Ascending aorta (tissue), 2 donors: ENCODE measurements at regions not wholly inside any gene's neighbourhood (a gene's known extent, or its start where the extent isn't known, plus 50 kb on each side); places are given as distances from the start of the nearest gene placed in this dataset.

Experiments
- DNase-seq, 2 donors: peaks; one replicate each; pipeline ENCODE4 v3.0.0-alpha.2; 2019; ENCODE audit warnings: low spot score in 2 of 2
- H3K27ac ChIP-seq, 2 donors: fragments of 200-600 bp; sonication (generic); one replicate each; pipeline ENCODE4 v1.5.1; 2016 to 2017; ENCODE audit warnings: mild to moderate bottlenecking in 1 of 2
- H3K27me3 ChIP-seq: fragments of 200-600 bp; sonication (generic); one replicate; pipeline ENCODE4 v1.5.1; 2017
- H3K36me3 ChIP-seq, 2 donors: fragments of 200-600 bp; sonication (generic); one replicate each; pipeline ENCODE4 v1.5.1; 2016
- H3K4me1 ChIP-seq, 2 donors: fragments of 200-600 bp; sonication (generic); one replicate each; pipeline ENCODE4 v1.5.1; 2016 to 2017; ENCODE audit warnings: mild to moderate bottlenecking in 1 of 2
- H3K4me3 ChIP-seq, 2 donors: fragments of 200-600 bp; sonication (generic); one replicate each; pipeline ENCODE4 v1.5.1; 2016 to 2017; ENCODE audit warnings: mild to moderate bottlenecking in 1 of 2
- H3K9me3 ChIP-seq, 2 donors: fragments of 200-600 bp; sonication (generic); one replicate each; pipeline ENCODE4 v1.5.1; 2016
- CTCF ChIP-seq, 3 experiments: fragments of 200-600 bp in 2 of 3; fragments of 450-650 bp in 1 of 3; sonication (generic) in 2 of 3; IDR thresholded peaks; one replicate each; pipeline ENCODE4 v1.5.1; 2016 to 2019; ENCODE audit warnings: antibody characterized with exemption in 3 of 3, mild to moderate bottlenecking in 1 of 3, moderate library complexity in 1 of 3
- intact Hi-C: fragments of 100-400 bp; cut with DNase I; formaldehyde crosslinking; loops from one replicate; pipeline ENCODE4 v1.15.1; 2023

GRCh38 chr4:52472444-52472843 is 186.7 kb downstream of the USP46 start:
- H3K36me3 ChIP-seq: no peaks in the 10 kb centered on the region
- no peak overlapping the region for H3K27ac ChIP-seq
- H3K4me1 ChIP-seq: no peaks in the 10 kb centered on the region
- intact Hi-C loops: no loop called here
- no peak for TF ChIP-seq CTCF (IDR thresholded peaks at IDR 0.05)
- no peaks in the 10 kb centered on the region for H3K27me3 ChIP-seq
- H3K9me3 ChIP-seq: no peaks in the 10 kb centered on the region
- no peak overlapping the region for H3K4me3 ChIP-seq
- DNase-seq: no peak

DNA sequence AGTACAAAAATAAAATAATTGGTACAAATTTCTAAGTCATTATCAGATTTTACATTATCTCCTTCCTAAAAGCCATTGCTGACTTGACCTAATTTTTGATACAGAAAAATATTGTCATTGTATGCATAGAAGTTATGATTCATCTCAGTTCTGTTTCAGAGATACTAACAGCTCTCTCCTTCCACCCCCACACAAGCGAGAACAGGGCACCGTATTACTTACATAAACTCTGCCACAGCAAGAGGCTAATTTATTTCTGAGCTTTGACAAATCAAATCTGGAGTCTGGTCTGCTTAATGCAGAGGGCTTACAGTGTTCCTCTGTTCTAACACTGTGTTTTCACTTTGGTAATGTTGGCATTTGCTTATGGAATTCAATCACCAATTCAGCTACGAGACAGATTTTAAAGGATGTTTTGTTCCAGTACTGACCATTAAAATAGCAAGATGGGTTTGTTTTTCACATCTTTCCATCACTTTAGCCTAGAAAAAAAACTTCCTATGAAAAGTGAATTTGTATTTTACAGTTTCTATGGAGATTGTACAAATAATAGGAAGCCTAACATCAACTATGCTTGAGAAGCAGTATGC is 181.8 kb downstream of the USP46 start:
- Histone ChIP-seq H3K36me3 (no peaks in the 10 kb centered on the region), H3K4me1 (no peaks in the 10 kb centered on the region), H3K27me3 (no peaks in the 10 kb centered on the region), H3K4me3 (no peak overlapping the region), H3K9me3 (no peaks in the 10 kb centered on the region), H3K27ac (no peak overlapping the region)
- intact Hi-C loops: no loop called here
- no peak for TF ChIP-seq CTCF (IDR thresholded peaks at IDR 0.05)
- no peak for DNase-seq

GRCh38 chr4:52483186-52483890 is 175.8 kb downstream of the USP46 start:
- no peak for TF ChIP-seq CTCF (IDR thresholded peaks at IDR 0.05)
- H3K4me3 ChIP-seq: no peak overlapping the region
- intact Hi-C loops: no loop called here

DNA sequence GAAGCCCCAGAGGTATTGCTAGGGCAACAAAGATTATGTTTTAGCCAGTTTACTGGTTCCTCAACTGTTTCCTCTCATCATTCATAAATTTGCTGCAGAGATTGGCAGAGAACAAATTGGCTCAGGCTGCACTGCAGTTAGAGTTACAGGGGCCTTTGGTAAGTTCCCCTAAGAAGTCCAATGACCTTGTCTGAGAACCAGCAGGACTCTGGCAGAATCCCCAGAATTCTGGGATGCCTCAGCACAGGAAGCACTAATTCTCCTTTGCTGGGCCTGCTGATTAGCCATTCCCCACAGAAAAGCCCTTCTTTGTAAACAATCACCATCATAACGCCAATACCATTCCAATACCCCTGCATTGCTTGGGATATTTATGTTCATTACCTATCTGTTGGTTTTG is 151.3 kb downstream of the USP46 start:
- no peak for TF ChIP-seq CTCF (IDR thresholded peaks at IDR 0.05)
- Histone ChIP-seq H3K9me3 (no peaks in the 10 kb centered on the region), H3K36me3 (no peaks in the 10 kb centered on the region), H3K4me1 (peaks cover 4 to 14% of the 10 kb centered on the region in 2 donors), H3K27ac (peak overlapping the region; percentile 17 to 30), H3K4me3 (no peak overlapping the region), H3K27me3 (no peaks in the 10 kb centered on the region)
- intact Hi-C loops: no loop called here
- no peak for DNase-seq

More at GRCh38 chr4:52483186-52483890, 175.8 kb downstream of the USP46 start:
- Histone ChIP-seq H3K4me1 (no peaks in the 10 kb centered on the region), H3K27me3 (no peaks in the 10 kb centered on the region), H3K9me3 (no peaks in the 10 kb centered on the region), H3K27ac (no peak overlapping the region), H3K36me3 (no peaks in the 10 kb centered on the region)
- DNase-seq: no peak

GRCh38 chr4:52510939-52511565 is 148.0 kb downstream of the USP46 start:
- H3K4me1 ChIP-seq: peaks cover 4 to 14% of the 10 kb centered on the region in 2 donors
- TF ChIP-seq CTCF (IDR thresholded peaks at IDR 0.05): no peak
- no peaks in the 10 kb centered on the region for H3K36me3 ChIP-seq
- no peak for DNase-seq
- H3K9me3 ChIP-seq: no peaks in the 10 kb centered on the region
- no peaks in the 10 kb centered on the region for H3K27me3 ChIP-seq
- H3K4me3 ChIP-seq: no peak overlapping the region
- peak overlapping the region; percentile 35 to 38 for H3K27ac ChIP-seq
- intact Hi-C loops: no loop called here
